Stimulated activated naive CD4-positive, alpha-beta T cell treated with Interleukin-2 at 50 U/mL for 16 hours (primary cell): ENCODE measurements at regions not wholly inside any gene's neighbourhood (a gene's known extent, or its start where the extent isn't known, plus 50 kb on each side); places are given as distances from the start of the nearest gene placed in this dataset.

ENCODE experiments used
- DNase-seq: peaks from one replicate; lab custom pipeline; 2025; lab: John Stamatoyannopoulos, UW

DNA sequence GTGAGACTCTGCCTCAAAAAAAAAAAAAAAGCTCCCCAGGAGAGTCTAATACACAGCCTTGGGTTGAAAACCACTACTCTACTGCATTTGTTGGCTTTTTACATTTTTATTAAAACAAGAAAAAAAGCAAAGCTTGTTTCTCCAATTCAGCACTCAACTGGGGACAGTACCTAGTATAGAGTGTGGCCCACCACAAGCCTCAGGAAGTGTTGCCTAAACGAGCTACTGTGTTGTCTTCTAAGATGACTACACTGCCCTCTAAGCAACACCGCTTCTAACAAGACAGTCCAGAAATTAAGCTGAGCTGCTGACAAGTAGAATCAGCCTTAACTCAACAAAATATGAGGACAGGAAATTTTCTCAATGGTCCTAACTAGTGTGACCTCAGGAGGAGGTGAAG lies 522.2 kb downstream of the FGF9 start:
- DNase-seq, result no peak

DNA sequence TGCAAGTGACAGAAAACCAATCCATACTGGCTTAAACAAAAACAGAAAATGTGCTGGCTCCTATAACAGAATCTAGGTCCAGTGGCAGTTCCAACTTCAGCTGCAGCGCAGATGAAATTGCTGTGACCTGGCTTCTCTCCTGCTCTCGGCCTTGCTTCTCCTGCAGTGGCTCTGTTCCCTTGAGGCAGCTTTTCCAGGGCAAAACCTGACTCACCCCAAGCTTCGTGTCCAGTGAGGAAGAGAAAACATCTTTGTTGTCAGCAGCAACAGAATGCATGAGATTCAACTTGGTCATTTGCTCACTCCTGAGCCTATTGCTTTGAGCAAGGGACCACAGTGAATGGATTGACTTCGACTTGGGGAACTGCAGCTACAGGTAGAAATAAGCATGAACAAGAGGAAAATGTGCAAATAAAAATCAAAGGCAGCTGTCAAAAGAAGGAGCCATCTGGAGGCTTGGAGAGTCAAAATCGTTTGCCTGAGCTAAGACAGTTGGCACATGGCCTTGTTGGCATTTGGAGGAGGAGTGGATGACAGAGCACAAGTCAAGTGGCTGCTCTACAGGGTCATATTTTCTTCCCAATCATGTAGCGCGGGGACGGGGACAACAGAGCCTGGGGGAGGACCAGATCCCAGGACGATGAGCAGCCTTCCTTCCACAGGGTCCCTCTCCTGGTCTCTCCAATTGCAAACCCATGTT lies 523.4 kb downstream of the FGF9 start:
- no peak for DNase-seq

DNA sequence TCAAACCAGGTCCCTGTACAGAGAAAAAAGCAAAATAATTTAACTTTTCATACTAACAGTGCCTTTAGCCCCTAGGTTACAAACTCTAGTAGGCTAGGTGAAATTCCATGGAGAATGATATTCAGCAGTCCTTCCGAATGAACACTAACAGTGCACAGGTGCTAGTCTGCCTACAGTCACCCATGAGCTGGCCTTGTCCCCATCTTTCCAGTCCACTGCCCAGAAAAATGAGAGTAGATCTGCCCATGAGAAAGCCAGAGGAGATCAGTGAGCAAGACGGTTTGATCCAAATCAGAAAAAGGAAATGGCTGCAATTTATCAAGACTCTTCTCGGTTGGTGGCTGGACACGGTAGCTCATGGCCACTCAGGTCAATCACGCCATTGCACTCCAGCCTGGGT lies 524.9 kb downstream of the FGF9 start:
- DNase-seq, result no peak

DNA sequence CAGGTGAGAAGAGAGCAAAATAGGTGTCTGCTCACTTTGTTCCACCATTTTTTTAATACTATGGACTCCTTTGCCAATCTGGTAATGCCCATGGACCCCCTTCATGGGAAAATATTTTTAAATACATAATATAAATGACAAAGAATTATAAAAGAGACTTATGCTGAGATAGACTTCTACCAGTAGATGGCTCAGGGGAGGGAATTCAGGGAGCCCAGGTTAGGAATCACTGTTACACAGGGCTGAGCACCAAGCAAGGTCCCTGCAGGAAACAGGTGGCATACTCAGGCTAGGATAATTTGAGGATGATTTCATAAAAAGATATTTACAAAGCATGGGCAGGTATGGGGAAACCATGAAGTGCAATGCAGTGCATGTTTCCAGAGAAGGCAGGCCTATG lies 525.9 kb downstream of the FGF9 start:
- DNase-seq, result no peak

DNA sequence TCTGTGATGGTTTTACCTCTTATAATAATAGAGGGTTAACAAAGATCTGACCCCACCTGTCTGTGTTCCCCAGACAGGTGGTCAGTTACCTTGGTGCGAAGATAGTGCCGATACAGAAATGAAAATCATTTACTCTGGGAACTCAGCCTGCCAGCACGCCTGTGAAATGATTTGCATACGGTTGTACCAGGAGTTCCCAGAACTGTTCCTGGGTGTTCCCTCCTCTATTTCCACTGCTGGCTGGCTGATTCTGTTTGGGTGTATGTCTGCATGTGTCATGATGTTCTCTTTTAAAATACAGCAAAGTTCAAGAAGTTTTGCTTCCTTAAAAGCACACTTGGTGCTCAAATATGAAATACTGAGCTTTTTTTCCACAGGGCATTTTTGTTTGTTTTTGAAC lies 527.1 kb downstream of the FGF9 start:
- DNase-seq, result no peak

DNA sequence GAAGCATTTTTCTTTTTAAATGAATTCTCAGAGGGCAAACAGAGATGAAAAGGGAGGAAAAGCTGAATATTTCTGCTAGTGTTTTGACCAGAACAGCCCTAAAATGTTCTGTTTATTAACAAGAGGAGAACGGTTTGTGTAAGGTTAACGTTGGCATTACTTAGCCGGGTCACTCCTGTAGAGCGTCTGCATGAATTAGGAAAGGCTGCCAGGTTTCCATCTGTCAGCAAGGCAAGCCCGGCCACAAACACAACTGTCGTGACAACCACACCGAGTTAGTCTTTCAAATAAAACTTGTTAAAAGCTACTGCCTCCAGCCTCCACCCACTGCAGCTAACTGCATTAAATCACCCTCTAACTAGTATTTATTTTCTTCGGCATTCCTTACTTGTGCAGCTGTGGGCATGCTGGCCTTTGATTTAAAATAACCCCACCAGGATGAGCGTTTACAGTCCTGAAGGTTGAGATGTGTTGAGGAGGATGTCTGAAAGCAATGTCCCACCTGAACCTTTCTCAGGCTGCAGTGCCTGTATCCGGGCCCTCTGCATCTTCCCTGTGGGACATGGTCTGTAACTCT lies 527.9 kb downstream of the FGF9 start:
- no peak for DNase-seq

DNA sequence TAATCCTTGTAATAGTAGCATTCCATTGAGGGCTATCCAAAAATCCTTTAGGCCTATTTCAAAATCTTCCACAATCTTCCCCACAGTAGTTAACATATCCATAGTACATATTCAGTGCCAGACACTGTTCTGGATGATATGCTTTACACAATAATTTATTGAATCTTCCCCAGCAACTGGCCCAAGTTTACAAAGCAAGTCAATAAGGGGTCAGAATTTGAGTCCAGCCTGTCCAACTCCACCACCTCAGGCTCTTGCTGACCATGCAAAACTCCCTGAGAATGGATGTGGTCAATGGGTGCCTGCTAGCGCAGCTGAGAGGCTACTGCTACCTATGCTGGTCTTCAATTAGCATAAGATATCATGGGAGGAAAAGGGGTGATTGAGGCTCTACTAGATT lies 529.6 kb downstream of the FGF9 start:
- no peak for DNase-seq

DNA sequence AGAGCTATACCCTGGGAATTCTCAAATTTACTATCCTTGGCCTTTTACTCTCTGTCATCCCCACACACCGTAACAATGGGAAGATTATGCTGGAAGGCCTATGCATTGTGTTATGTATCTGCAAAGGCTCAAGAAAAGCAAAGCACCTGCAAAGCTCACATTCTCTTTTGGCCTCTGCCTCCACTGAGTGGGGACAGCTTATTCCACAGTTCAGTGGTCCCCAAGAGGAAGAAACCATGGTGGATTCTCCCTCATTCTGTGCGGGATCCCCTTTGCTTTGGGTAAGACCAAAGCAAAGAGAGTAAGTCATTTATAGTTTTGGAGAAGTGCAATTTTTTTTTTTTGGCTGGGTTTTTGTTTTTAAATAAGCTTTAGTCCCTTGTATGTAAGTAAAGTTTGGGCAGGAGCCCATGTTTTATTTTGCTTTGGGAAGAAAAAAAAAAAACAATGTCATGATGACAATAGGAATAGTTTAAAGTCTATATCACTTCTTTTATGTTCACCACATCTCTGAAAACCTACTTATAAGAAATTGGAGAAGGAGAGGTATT lies 530.6 kb downstream of the FGF9 start:
- DNase-seq, result no peak

DNA sequence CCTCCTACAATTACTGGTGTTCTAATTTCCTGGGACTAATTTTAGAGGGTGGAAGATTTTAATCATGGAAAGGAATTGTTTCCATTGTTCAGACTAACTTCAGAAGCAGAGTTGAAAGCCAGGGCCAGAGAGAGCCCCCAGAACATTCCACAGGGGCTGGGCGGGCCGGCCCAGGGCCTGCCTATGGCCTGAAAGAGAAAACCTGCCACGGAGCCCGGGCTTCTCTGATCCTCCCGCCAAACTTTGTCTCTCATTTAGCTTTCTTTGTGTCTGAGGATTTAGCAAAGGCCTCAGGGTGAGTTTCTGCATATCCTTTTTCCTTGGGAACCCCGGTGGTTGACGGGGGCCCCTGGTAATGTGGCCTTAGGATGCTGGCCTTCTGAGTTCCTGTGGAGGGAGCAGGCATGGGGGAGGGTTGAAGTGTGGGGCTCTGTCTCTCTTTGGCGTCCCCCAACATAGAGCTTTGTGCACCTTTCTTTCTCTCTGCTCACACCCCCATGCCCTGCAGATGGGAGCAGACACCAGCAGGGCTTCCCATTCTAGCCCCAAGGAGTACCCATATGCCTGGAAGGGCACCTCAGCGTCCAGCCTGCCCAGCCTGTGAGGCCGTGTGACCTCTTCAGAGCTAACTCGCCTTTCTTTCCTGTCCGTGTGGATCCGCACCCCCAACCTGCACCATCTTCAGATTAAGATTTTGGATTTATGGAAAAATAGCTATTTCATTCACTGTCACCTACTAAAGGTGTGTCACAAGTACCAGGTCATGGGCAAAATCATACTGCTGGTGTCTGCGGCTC lies 539.5 kb downstream of the FGF9 start:
- no peak for DNase-seq

DNA sequence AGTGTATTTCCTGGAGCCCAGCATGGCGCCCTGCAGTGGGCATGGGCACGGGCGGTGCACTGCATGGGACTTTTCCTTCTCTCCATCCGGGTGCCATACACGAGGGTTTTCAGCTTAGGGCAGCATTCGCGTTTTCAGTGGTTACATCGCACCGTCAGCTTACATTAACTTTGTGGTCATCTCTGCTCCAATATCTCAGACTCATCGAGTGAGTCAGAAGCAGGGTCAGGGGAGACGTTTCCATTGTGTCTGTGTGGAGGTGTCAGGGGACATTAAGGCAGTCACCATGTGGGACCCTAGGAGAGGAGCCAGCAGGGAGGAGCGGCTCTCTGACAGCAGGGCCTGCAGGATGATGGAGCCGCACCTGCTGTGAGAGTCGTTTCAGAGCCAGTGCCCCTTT lies 541.0 kb downstream of the FGF9 start:
- no peak for DNase-seq

DNA sequence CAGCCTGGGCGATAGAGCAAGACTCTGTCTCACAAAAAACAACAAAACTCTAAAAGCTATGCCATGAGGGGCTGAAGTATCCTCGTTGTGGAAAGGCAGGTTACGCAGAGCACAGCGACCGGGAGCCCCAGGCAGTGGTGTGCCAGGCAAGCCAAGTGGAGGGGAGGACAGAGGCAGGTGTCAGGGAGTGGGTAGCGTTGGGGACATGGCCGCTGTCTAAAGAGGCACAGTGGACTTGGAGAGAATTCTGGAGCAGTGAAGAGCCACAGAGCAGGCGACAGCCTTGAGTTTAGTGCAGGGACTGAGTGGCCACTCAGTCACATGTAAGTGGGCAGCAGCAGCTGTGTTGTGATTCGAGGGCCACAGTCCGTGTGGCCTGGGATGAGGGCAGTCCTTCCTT lies 541.7 kb downstream of the FGF9 start:
- DNase-seq, result no peak

DNA sequence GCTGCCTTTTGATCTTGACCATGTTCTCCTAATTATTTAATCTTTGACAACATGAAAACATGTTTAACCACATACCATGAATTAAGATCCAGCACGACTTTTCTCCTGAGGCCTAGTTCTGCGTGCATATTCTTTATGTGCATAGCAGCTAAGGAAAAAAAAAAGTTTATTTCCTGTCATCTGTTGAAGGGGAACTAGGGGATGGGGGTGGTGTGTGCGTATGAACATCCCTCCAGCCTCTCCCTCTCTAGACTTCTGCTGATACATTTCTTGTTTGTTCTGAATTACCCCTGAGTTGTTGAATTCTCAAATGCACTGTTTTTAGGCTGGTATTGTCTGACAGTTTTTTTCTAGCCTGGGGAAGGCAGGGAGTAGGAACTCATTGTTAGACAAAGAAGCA lies 543.3 kb downstream of the FGF9 start:
- DNase-seq, result no peak

DNA sequence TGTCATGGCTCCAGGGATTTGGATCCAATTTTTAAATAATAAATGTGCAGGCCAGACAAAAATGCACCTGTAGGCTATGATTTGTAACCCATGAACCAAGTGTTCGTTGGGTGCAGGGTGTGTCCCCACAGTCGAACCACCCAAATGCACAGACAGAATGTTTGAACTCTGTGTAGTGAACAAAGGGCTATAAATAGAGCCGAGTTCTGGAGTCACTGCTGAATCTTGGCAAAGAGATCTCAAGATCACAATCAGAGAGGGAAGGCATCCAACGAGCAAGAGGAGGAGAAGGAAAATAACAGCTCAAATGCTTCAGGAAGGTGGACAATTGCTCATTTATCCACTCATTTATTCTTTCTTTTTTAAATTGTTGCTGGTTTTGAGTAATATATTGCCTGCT lies 547.9 kb downstream of the FGF9 start:
- DNase-seq, result no peak

DNA sequence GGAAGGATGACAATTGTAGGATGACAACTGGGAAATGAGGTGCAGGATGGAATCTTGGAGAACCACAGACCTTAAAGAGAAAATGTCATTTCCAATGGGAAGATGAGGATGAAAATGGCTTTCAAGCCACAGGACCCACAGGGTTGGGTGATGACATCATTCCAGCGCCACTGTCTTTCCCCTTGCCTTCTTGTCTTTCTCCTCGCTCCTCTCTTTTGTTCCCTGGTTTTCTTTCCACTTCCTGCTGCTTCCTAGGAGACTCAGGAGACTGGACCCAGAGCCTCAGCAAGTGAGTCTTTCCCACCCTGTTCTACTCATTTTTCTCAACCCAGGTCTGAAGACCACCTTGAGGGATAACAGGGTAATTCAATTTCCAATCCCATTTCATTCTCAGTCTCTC lies 548.8 kb downstream of the FGF9 start:
- no peak for DNase-seq

DNA sequence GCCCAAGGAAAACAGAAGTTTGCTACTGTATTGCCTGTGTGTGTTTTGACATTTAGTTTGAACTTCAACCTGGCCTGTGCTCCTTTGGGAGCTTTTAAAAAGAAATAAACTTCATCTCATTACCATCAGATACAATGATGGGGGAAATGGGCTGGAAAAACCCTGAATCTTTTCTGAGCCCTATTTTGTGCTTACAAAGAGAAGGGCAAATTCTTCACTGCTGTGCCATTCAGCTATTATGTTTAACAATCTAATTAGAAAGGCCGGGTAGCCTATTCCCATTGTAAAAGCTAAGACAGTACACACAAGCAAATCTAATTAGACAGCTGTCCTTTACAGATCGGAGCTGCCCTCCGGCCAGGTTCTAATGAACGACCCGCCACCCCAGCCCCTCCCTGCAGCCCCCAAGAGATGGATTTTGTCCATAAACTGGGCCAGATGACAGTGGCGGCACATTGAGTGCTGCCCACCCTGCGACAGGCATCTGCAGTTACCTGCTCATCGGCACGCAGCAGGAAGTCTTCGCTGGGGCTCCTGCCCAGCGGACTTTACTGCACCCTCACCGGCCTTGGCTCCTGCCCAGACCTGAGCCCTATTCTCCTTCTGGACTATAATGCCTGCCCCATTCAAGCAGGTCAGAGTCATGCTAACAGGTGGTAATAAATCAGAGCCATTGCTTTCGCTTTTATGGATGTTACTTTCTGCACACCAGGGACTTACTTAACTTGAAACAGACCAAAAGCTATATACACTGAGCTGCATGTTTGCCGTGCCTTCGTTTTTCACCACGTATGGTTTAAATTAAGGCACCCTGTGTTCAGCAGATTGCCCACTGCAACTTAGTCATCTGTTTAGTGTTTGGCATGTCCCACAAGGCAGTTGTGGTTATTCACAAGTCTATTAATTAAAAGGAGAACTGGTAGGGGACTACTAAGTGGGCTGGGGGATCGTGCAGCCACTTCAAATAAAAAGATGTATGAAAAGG lies 549.6 kb downstream of the FGF9 start:
- no peak for DNase-seq

DNA sequence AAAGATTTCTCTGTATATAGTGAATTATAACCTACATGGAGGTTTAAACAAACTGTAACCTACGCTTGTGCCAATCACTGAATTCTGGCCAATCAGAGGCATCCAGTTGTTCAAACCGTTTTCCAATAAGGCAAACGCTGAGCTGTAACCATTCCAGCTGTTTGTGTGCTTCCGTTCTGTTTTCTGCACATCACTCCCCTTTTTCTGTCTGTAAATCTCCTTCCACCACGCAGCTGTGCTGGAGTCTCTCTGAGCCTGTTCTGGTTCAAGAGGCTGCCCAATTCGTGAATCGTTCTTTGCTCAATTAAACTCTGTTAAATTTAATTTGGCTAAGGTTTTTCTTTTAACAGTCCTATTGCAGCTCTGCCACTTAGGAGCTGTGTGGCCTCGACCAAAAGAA lies 552.5 kb downstream of the FGF9 start:
- no peak for DNase-seq

DNA sequence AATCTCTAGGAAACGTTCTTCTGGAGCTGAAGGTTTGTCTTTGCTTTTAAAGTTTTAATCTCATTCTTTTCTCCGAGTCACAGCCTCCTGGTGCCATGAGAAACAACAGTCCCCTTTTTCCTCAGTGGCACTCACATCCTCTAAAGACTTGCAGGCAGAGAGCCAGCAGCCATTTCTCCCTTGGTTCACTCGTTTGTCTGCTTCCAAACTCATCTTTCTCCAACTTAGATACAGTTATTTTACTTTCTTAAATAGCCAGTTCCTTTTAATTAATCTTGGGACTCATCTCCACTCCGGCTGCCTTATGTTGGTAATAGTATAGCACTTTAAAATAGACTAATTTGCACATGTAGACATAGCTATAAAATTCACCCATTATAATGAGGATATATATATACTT lies 555.2 kb downstream of the FGF9 start:
- DNase-seq, result no peak

DNA sequence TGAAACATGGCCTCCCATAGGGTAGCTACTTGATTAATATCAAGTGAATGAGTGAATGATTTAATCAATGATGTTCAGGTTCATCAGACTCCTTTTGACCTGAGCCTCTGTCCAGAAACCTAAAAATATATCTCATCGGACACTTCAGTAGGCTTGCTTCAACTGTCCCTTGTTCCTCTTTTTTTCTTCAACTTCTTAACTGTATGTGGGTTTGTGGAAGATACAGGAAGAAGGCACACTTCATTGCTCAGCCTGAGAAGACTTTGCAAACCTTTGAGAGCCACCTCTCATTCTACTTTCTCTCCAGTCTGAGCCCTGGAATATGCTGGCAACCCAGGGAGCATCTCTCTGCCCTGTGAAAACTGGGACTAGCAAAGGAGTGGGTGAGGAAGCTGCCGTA lies 557.0 kb downstream of the FGF9 start:
- DNase-seq, result no peak

DNA sequence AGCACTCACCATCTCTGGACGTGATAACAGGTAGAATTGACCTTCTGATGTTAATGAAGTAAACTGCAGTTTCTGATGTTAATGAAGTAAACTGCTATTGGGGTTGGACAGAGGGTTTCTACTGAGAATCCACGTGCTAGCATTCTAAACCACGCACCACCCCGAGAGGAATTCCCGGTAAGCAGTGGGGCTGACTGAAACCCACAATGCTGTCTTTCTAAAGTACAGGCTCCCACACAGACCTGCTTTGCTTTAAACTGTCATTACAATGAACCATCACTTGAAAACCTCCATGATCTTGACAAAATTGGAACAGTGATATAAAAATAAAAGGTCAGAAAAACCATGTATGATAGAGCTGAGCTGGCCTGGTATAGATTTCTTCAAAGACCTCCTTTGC lies 559.0 kb downstream of the FGF9 start:
- DNase-seq, result no peak

DNA sequence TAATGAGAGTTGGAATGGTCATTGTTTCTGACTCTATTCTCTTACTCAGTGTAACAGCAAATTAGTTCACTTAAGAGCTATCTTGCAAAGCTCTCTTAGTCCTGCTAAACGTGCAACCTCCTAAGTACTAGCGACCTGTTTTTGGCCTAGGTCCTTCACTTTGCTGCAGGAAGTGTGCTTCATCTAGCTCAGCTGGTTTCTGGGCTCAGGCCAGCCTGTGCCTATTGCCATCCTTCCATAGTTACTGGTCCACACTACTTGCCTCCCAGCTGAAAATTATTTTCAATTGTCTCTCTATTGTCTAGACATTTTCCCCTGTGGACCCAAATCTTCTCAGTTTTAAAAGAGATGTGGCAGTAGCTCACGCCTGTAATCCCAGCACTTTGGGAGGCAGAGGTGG lies 561.3 kb downstream of the FGF9 start:
- DNase-seq, result no peak

DNA sequence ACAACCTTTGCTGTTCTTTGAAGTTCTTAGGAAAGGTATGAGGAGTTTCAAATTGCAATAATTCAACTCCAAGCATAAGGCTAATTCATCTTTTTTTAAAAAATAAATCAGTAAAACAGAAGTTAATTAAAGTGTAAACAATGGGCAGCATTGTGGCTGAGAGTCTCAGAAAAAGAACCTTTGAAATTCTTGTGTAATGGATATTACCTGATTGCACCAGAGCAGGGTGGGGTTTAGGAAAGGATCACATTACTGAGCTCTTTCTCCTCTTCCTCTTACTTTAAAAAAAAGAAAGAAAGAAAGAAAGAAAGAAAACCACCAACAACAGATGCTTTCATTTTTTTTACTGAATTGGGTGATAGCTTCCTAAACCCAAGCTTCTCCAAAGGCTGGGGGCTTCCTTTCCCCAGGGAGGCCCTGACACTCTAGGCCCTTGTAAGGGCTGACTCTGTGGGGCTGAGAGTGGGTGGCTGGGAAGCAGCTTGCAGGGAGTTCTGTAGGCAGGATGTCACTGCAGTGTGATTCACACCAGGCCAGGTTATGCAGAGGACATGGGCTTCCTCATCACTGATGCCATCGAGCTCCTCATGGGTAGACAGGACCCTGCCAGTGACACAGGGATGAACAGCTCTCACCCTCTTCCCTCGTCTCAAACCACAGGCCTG lies 564.5 kb downstream of the FGF9 start:
- no peak for DNase-seq

DNA sequence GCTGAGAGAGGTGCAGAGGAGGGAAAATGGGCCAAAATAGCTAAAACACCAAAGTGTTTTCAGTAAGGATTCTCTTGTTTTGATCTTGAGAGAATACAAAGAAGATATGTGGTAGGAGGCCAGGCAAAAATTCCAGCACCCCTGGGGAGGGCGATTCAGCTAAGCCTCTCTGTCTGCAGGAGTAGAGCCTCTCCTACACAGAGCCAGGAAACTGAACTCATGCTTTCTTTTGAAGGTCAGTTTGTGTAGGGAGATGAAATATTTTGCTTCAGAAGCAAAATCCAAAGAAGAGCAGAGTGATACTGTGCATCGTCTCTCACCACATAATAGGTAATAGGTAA lies 565.0 kb downstream of the FGF9 start:
- DNase-seq, result no peak
